ENCODE measurements at regions not wholly inside any gene's neighbourhood (a gene's known extent, or its start where the extent isn't known, plus 50 kb on each side); places are given as distances from the start of the nearest gene placed in this dataset.

GRCh38 chr11:110883256-110883655 is 171.0 kb upstream of the ARHGAP20 start (continued):
- TF ChIP-seq HMGA2 (CRISPR knock-in tag; IDR thresholded peaks at IDR 0.05) (no peak), AR (CRISPR knock-in tag; IDR thresholded peaks at IDR 0.05) (no peak), ATF1 (CRISPR knock-in tag; IDR thresholded peaks at IDR 0.05) (no peak), ZNF281 (CRISPR knock-in tag; IDR thresholded peaks at IDR 0.05) (no peak), E2F5 (CRISPR knock-in tag; IDR thresholded peaks at IDR 0.05) (no peak), OVOL2 (CRISPR knock-in tag; IDR thresholded peaks at IDR 0.05; ENCODE audit: borderline replicate concordance) (no peak), NR3C1 (CRISPR knock-in tag; conservative IDR thresholded peaks at IDR 0.05; ENCODE audit: low read depth) (no peak), ELF4 (CRISPR knock-in tag; IDR thresholded peaks at IDR 0.05; ENCODE audit: low read depth) (no peak), ZNF219 (CRISPR knock-in tag; IDR thresholded peaks at IDR 0.05; ENCODE audit: borderline replicate concordance) (no peak), E2F4 (CRISPR knock-in tag; IDR thresholded peaks at IDR 0.05; ENCODE audit: borderline replicate concordance, low read depth) (no peak), ZNF416 (CRISPR knock-in tag; IDR thresholded peaks at IDR 0.05) (no peak), IRF2 (CRISPR knock-in tag; IDR thresholded peaks at IDR 0.05; ENCODE audit: borderline replicate concordance, low read depth) (no peak), ERG (CRISPR knock-in tag; IDR thresholded peaks at IDR 0.05) (no peak)

- no peak for ATAC-seq
- CTCF ChIA-PET = no interaction called here
- Mint-ChIP-seq H3K4me3 (no peak overlapping the region), H3K36me3 (no peaks in the 10 kb centered on the region), H3K4me1 (no peaks in the 10 kb centered on the region), H3K9me3 (no peaks in the 10 kb centered on the region), H3K27me3 (ENCODE audit: low read depth) (no peaks in the 10 kb centered on the region), H3K27ac (no peak overlapping the region)
- DNase-seq (ENCODE audit: low spot score) = no peak
- POLR2A ChIA-PET = no interaction called here
- no peak for TF ChIP-seq HMGXB4 (CRISPR knock-in tag; IDR thresholded peaks at IDR 0.05)
- TF ChIP-seq ZNF532 (CRISPR knock-in tag; IDR thresholded peaks at IDR 0.05; ENCODE audit: borderline replicate concordance) = no peak
- no peak for TF ChIP-seq CDX4 (CRISPR knock-in tag; IDR thresholded peaks at IDR 0.05; ENCODE audit: borderline replicate concordance)
- no peak for TF ChIP-seq ZNF121 (CRISPR knock-in tag; IDR thresholded peaks at IDR 0.05)
- no peak for TF ChIP-seq MYBL2 (CRISPR knock-in tag; IDR thresholded peaks at IDR 0.05)
- no peak for TF ChIP-seq NR2C2 (CRISPR knock-in tag; IDR thresholded peaks at IDR 0.05)
- no peak for TF ChIP-seq ZNF219 (CRISPR knock-in tag; IDR thresholded peaks at IDR 0.05; ENCODE audit: borderline replicate concordance)
- no peak for TF ChIP-seq IRF1 (CRISPR knock-in tag; IDR thresholded peaks at IDR 0.05)
These were observed 166.3 kb upstream of the ARHGAP20 start for GRCh38 chr11:110878513-110878912.
